Dermis microvascular lymphatic vessel endothelial cell (primary cell): ENCODE measurements at regions not wholly inside any gene's neighbourhood (a gene's known extent, or its start where the extent isn't known, plus 50 kb on each side); places are given as distances from the start of the nearest gene placed in this dataset.

Experiments
- DNase-seq, 2 donors: peaks; one replicate each; pipeline versions ENCODE4 v3.0.0 to v3.0.0-alpha.2; 2010; ENCODE audit warnings: low read depth in 2 of 2

- DNase-seq, result no peak
These were observed 52.5 kb downstream of the PF4 start for GRCh38 chr4:73929278-73929677.

GRCh38 chr4:73923631-73923937 is 54.4 kb downstream of the CXCL1 start:
- no peak for DNase-seq

GRCh38 chr4:73922766-73923630 is 53.8 kb downstream of the CXCL1 start:
- DNase-seq, result peak; percentile 56 to 70

GRCh38 chr4:73922317-73922716 is 53.1 kb downstream of the CXCL1 start:
- no peak for DNase-seq
